ENCODE measurements at regions not wholly inside any gene's neighbourhood (a gene's known extent, or its start where the extent isn't known, plus 50 kb on each side); places are given as distances from the start of the nearest gene placed in this dataset.
"Not testable (repeated sequence)": the region's sequence is repeated elsewhere in the genome, so short reads cannot be mapped to it uniquely, and the experiment has no call there.

DNA sequence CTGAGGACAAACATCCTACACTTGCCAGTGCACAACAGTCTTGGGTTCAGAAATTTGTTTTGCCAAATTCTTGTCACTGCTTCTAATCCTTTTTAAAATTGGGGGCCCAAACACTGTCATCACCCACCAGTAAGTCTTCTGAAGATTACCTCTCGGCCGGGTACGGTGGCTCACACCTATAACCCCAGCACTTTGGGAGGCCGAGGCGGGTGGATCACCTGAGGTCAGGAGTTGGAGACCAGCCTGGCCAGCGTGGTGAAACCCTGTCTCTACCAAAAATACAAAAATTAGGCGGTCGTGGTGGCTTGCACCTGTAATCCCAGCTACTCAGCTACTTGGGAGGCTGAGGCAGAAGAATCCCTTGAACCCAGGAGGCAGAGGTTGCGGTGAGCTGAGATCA, 87.8 kb upstream of the DMRT1 start:
- not testable (repeated sequence) for H3K4me3 Mint-ChIP-seq, H3K27ac Mint-ChIP-seq, H3K9me3 Mint-ChIP-seq, H3K36me3 Mint-ChIP-seq
- Mint-ChIP-seq H3K27me3 (peaks cover 16% of the 10 kb centered on the region), H3K4me1 (peaks cover 11 to 25% (median 20%) of the 10 kb centered on the region in 3 donors)

DNA sequence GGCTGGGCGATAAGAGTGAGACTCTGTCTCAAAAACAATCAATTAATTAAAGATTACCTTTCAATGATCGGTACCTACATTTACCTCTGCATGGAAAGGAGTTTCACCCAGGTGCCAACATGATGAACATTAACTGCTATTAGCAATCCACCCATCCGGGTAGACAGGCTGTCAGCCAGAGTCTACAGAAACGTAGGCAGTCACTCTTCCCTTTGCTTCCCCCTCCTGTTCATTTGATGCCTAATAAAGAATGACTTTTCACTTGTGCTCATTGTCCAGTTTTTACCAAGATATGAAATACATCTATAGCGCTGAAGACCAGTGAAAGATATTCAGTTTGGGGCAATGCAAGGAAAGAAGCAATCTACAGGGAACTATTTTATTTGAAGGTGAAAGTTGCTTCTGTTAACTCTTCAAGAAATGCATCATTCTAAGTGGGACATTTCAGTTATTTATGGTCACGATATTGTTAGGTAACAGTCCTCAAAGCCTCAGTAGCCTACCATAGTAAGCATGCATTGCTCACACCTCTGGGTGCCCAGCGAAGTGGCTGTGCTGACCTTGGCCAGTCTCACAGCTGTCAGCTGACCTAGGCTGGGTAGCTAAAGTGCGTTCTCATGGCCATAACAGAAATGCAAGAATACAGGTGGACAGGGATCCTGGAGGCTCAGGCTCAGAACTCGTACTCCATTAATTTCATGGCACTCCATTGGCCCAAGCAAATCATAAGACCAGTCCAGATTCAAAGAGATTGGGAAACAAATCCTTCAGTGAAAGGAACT, 87.2 kb upstream of the DMRT1 start:
- Mint-ChIP-seq H3K27ac (no peak overlapping the region), H3K4me1 (peaks cover 11 to 22% (median 19%) of the 10 kb centered on the region in 3 donors), H3K9me3 (peaks cover 0 to 1% (median 0%) of the 10 kb centered on the region in 3 donors), H3K36me3 (peaks cover 1% of the 10 kb centered on the region), H3K4me3 (no peak overlapping the region), H3K27me3 (peaks cover 16% of the 10 kb centered on the region)

GRCh38 chr9:755454-756381, 85.8 kb upstream of the DMRT1 start:
- H3K4me3 Mint-ChIP-seq, result no peak overlapping the region
- peaks cover 1% of the 10 kb centered on the region for H3K36me3 Mint-ChIP-seq
- peaks cover 16% of the 10 kb centered on the region for H3K27me3 Mint-ChIP-seq
- peak overlapping the region in 1 of 3 donors; percentile 71 for H3K27ac Mint-ChIP-seq
- peaks cover 0 to 1% (median 0%) of the 10 kb centered on the region in 3 donors for H3K9me3 Mint-ChIP-seq
- peaks cover 4 to 9% (median 8%) of the 10 kb centered on the region in 3 donors for H3K4me1 Mint-ChIP-seq

GRCh38 chr9:757246-757881, 84.1 kb upstream of the DMRT1 start:
- Mint-ChIP-seq H3K4me3 (no peak overlapping the region), H3K4me1 (no peaks in the 10 kb centered on the region), H3K36me3 (peaks cover 3% of the 10 kb centered on the region), H3K9me3 (peaks cover 0 to 1% (median 0%) of the 10 kb centered on the region in 3 donors), H3K27me3 (peaks cover 18% of the 10 kb centered on the region), H3K27ac (no peak overlapping the region)

DNA sequence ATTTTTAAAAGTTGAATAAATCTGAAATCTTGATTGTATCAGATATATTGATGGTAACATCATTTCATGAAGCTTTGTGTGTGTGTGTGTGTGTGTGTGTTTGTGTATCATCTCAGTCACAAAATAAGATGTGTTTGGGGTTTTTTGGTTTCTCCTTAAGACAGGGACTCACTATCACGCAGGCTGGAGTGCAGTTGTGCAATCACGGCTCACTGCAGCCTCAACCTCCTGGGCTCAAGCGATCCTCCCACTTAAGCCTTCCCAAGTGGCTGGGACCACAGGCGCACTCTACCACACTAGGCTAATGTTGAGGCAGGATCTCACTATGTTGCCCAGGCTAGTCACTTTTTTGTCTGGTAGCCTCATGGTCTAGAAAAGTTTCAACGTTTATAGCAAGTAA, 83.4 kb upstream of the DMRT1 start:
- H3K27ac Mint-ChIP-seq, result no peak overlapping the region
- peaks cover 3% of the 10 kb centered on the region for H3K36me3 Mint-ChIP-seq
- H3K27me3 Mint-ChIP-seq, result peaks cover 17% of the 10 kb centered on the region
- H3K9me3 Mint-ChIP-seq, result peaks cover 0 to 1% (median 0%) of the 10 kb centered on the region in 3 donors
- H3K4me3 Mint-ChIP-seq, result no peak overlapping the region
- H3K4me1 Mint-ChIP-seq, result no peaks in the 10 kb centered on the region

- H3K4me3 Mint-ChIP-seq, result no peak overlapping the region
- peaks cover 0 to 1% (median 0%) of the 10 kb centered on the region in 3 donors for H3K9me3 Mint-ChIP-seq
- H3K4me1 Mint-ChIP-seq, result peaks cover 0 to 5% (median 0%) of the 10 kb centered on the region in 3 donors
- peaks cover 17% of the 10 kb centered on the region for H3K27me3 Mint-ChIP-seq
- H3K36me3 Mint-ChIP-seq, result peaks cover 3% of the 10 kb centered on the region
- no peak overlapping the region for H3K27ac Mint-ChIP-seq
Measured at GRCh38 chr9:759541-759940, 82.0 kb upstream of the DMRT1 start.

GRCh38 chr9:759983-760736, 81.3 kb upstream of the DMRT1 start:
- Mint-ChIP-seq H3K9me3 (peaks cover 0 to 4% (median 0%) of the 10 kb centered on the region in 3 donors), H3K4me1 (peaks cover 0 to 5% (median 0%) of the 10 kb centered on the region in 3 donors), H3K27me3 (peaks cover 17% of the 10 kb centered on the region), H3K27ac (no peak overlapping the region), H3K4me3 (no peak overlapping the region), H3K36me3 (peaks cover 3% of the 10 kb centered on the region)

- Mint-ChIP-seq H3K27me3 (peaks cover 13% of the 10 kb centered on the region), H3K4me1 (peaks cover 0 to 5% (median 0%) of the 10 kb centered on the region in 3 donors), H3K27ac (no peak overlapping the region), H3K36me3 (peaks cover 2% of the 10 kb centered on the region), H3K4me3 (no peak overlapping the region), H3K9me3 (peaks cover 0 to 2% (median 0%) of the 10 kb centered on the region in 3 donors)
Measured at GRCh38 chr9:761176-761792, 80.2 kb upstream of the DMRT1 start.

DNA sequence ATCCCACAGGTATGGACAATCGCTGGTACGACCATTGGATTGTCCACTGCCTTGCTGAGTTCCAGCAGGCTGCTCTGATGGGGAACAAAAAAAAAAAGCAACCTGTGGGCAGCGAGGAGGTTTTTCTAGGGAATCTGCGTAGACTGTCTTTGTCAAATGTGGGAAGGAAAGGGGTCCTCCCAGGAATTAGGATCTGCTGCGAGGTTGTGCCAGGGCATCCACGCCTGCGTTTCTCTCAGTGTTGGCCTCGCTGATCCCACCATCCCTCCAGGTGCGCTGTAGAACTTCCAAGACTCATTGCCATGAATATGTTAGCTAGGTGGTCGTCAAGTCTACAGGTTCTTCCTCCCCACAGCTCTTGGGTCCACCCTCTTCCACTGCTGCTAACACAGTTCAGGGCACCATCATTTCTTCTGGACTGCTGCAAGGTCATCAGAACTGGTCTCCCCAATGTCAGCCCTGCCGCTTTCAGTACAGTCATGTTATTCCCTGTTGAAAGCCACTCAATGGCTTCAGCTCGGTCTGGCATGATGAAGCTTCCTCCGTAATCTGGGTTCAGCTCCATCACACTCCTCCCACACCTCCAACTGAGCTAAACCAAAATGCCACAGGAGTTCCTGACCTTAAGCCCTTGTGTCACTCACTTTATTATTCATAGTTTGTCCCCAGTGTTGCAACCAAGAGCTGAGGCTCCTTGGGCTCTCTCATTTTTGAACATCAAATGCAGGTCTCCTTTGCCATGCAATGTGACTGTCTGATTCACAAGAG, 79.5 kb upstream of the DMRT1 start:
- Mint-ChIP-seq H3K27me3 (peaks cover 13% of the 10 kb centered on the region), H3K4me3 (no peak overlapping the region), H3K4me1 (peaks cover 0 to 5% (median 0%) of the 10 kb centered on the region in 3 donors), H3K36me3 (peaks cover 2% of the 10 kb centered on the region), H3K27ac (no peak overlapping the region), H3K9me3 (peaks cover 0 to 2% (median 0%) of the 10 kb centered on the region in 3 donors)

DNA sequence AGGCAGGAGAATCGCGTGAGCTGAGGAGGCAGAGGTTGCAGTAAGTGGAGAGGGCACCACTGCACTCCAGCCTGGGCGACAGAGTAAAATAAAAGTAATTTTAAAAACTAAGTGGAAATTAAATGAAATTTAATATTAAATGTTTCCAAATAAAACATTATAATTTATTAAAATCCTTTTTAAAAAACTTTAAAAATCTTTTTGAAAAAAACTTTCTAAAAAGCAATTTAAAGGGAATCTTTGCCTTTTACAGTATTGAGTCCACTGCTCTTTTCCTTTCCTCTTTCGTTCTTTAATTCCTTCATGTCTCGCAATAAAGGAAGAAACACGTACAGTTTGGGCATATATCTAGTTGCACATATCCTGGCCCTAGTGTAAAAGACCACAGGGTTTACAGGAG, 77.8 kb upstream of the DMRT1 start:
- H3K36me3 Mint-ChIP-seq, result peaks cover 2% of the 10 kb centered on the region
- H3K9me3 Mint-ChIP-seq, result peaks cover 0 to 2% (median 0%) of the 10 kb centered on the region in 3 donors
- H3K4me1 Mint-ChIP-seq, result peaks cover 0 to 5% (median 0%) of the 10 kb centered on the region in 3 donors
- peak overlapping the region in 2 of 4 donors; percentile 2 to 58 for H3K4me3 Mint-ChIP-seq
- peaks cover 20% of the 10 kb centered on the region for H3K27me3 Mint-ChIP-seq
- H3K27ac Mint-ChIP-seq, result no peak overlapping the region

DNA sequence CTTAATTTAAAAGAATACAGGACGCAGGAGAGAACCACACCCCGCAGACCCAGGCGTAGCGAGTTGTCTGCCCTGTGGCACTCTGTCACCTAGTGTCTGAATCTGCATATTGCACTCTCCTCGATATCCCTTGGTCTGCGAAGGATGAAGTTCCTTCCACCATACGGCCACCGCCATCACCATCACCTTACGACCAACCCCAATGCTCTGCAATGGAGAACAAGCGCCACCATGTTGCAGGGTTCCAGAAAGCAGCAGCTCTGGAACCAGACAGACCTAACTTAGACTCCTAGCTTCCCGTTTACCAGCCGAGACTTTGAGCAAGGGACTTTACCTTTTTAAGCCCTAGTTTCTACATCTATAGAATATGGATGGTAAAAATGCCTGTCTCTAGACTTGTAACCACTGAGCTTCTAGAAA, 77.4 kb upstream of the DMRT1 start:
- peak overlapping the region in 2 of 4 donors; percentile 2 to 58 for H3K4me3 Mint-ChIP-seq
- H3K27ac Mint-ChIP-seq, result no peak overlapping the region
- peaks cover 20% of the 10 kb centered on the region for H3K27me3 Mint-ChIP-seq
- peaks cover 0 to 2% (median 0%) of the 10 kb centered on the region in 3 donors for H3K9me3 Mint-ChIP-seq
- peaks cover 2% of the 10 kb centered on the region for H3K36me3 Mint-ChIP-seq
- peaks cover 0 to 5% (median 0%) of the 10 kb centered on the region in 3 donors for H3K4me1 Mint-ChIP-seq

DNA sequence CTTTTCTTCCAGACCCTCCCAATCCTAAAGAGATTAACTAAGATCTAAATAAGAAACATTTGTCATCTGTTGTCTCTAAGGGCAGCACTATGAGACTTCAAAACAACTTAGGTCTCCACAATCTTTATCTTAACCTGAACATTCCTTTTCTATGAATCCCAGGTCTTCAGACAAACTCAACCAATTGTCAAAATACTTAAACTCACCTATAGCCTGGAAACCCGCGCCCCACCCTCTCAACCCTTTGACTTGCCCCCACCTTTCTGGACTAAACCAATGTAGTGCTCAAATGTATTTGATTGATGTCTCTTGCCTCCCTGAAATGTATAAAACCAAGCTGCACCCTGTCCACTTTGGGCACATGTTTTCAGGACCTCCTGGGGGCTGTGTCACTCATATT, 76.5 kb upstream of the DMRT1 start:
- Mint-ChIP-seq H3K36me3 (peaks cover 2% of the 10 kb centered on the region), H3K4me3 (no peak overlapping the region), H3K4me1 (peaks cover 0 to 5% (median 0%) of the 10 kb centered on the region in 3 donors), H3K9me3 (peaks cover 0 to 4% (median 0%) of the 10 kb centered on the region in 3 donors), H3K27ac (no peak overlapping the region), H3K27me3 (peaks cover 20% of the 10 kb centered on the region)

- H3K36me3 Mint-ChIP-seq, H3K9me3 Mint-ChIP-seq, H3K27ac Mint-ChIP-seq, H3K4me1 Mint-ChIP-seq, H3K4me3 Mint-ChIP-seq: not testable (repeated sequence)
- peaks cover 25% of the 10 kb centered on the region for H3K27me3 Mint-ChIP-seq
Measured at GRCh38 chr9:767061-767561, 74.4 kb upstream of the DMRT1 start.
